Erythroblast (primary cell): ENCODE measurements at regions not wholly inside any gene's neighbourhood (a gene's known extent, or its start where the extent isn't known, plus 50 kb on each side); places are given as distances from the start of the nearest gene placed in this dataset.

Source experiments
- GATA1 ChIP-seq: IDR thresholded peaks from 2 replicates; pipeline ENCODE4 v1.6.1; 2011; ENCODE audit warnings: low read depth, mild to moderate bottlenecking, control low read depth, low read length, moderate library complexity
- POLR2A ChIP-seq: IDR thresholded peaks from 2 replicates; pipeline ENCODE4 v1.6.1; 2011; ENCODE audit warnings: mild to moderate bottlenecking, low read length

GRCh38 chr12:31896514-31897039, 62.6 kb upstream of the RESF1 start:
- TF ChIP-seq POLR2A (peak; percentile 26), GATA1 (no peak)
